ENCODE measurements at regions not wholly inside any gene's neighbourhood (a gene's known extent, or its start where the extent isn't known, plus 50 kb on each side); places are given as distances from the start of the nearest gene placed in this dataset.

- TF ChIP-seq CHD7 (IDR thresholded peaks at IDR 0.05; ENCODE audit: insufficient replicate concordance, low read length) = no peak
- no peak for TF ChIP-seq GABPA (IDR thresholded peaks at IDR 0.05; ENCODE audit: borderline replicate concordance, insufficient read depth, low read length)
- no peak for TF ChIP-seq CREB1 (IDR thresholded peaks at IDR 0.05)
- no peak for TF ChIP-seq EGR1 (IDR thresholded peaks at IDR 0.05; ENCODE audit: borderline replicate concordance, low read depth, low read length)
- TF ChIP-seq SIN3A (conservative IDR thresholded peaks at IDR 0.05 in 1 of 2, IDR thresholded peaks at IDR 0.05 in 1 of 2; ENCODE audit: low read depth in 1 of 2, low read length in 2 of 2) = no peak
- TF ChIP-seq TCF12 (IDR thresholded peaks at IDR 0.05; ENCODE audit: low read depth, low read length) = no peak
- TF ChIP-seq ASH2L (IDR thresholded peaks at IDR 0.05; ENCODE audit: low read length) = no peak
- TF ChIP-seq EP300 (IDR thresholded peaks at IDR 0.05; ENCODE audit: borderline replicate concordance in 1 of 2, low read depth in 2 of 2, low read length in 2 of 2) = no peak
- no peak for TF ChIP-seq YY1 (IDR thresholded peaks at IDR 0.05; ENCODE audit: low read depth, low read length)
- TF ChIP-seq JUND (IDR thresholded peaks at IDR 0.05; ENCODE audit: low read length) = no peak
- TF ChIP-seq CHD2 (IDR thresholded peaks at IDR 0.05; ENCODE audit: low read length) = no peak
These were observed 487.8 kb upstream of the MAGEB18 start (continued) for GRCh38 chrX:25650216-25650820.
